Endothelial cell of umbilical vein (primary cell): ENCODE measurements at regions not wholly inside any gene's neighbourhood (a gene's known extent, or its start where the extent isn't known, plus 50 kb on each side); places are given as distances from the start of the nearest gene placed in this dataset.

Source experiments
- BruUV-seq: library from RNA; stranded (reverse); fragments of 400-500 nt; replicated peaks from 2 replicates; lab custom pipeline; 2021; lab: Mats Ljungman, UMichigan
- CTCF ChIA-PET: fragments of 300-600, 350-600 bp; sonication (Branson Sonifier 250); formaldehyde crosslinking; loops from one replicate; lab custom pipeline; 2021; ENCODE audit warnings: antibody characterized with exemption, inconsistent platforms; lab: Charles Lee
- POLR2A ChIA-PET: fragments of 300-600, 350-600 bp; sonication (Branson Sonifier 250); formaldehyde crosslinking; loops from one replicate; lab custom pipeline; 2021; ENCODE audit warnings: antibody characterized with exemption, inconsistent platforms; lab: Charles Lee
- DNase-seq: peaks from one replicate; pipeline ENCODE4 v3.0.0-alpha.2; 2011; ENCODE audit warnings: low read depth, low spot score
- FAIRE-seq: peaks from 2 replicates; lab custom pipeline; 2011; peaks lifted over from hg19 to GRCh38; lab: Jason Lieb, UNC
- H2AFZ ChIP-seq: 2 replicates; pipeline ENCODE4 v1.6.0; 2012; ENCODE audit warnings: low read depth, low read length, control low read depth, inconsistent platforms
- H3K27ac ChIP-seq: 2 replicates; pipeline ENCODE4 v1.5.1; 2011; ENCODE audit warnings: low read depth, mild to moderate bottlenecking, control low read depth, low read length, moderate library complexity; ENCODE audit not compliant: insufficient read depth
- H3K27me3 ChIP-seq, 2 experiments: 2 replicates each; pipeline versions ENCODE4 v1.6.0 to v1.6.1; 2011; ENCODE audit warnings: low read length in 2 of 2, mixed read lengths in 1 of 2; ENCODE audit not compliant: control insufficient read depth in 2 of 2, insufficient read depth in 2 of 2
- H3K36me3 ChIP-seq, 2 experiments: 2 replicates in 1 of 2; 3 replicates in 1 of 2; pipeline ENCODE4 v1.5.1; 2011; ENCODE audit warnings: low read length in 2 of 2, mild to moderate bottlenecking in 1 of 2, moderate library complexity in 1 of 2; ENCODE audit not compliant: control insufficient read depth in 2 of 2, insufficient read depth in 2 of 2; ENCODE audit errors: extremely low read depth in 1 of 2
- H3K4me1 ChIP-seq: 3 replicates; pipeline ENCODE4 v1.5.1; 2011; ENCODE audit warnings: mild to moderate bottlenecking, low read length; ENCODE audit not compliant: control insufficient read depth, insufficient read depth; ENCODE audit errors: extremely low read depth
- H3K4me2 ChIP-seq: 2 replicates; pipeline ENCODE4 v1.6.1; 2011; ENCODE audit warnings: low read length, control low read depth, mixed read lengths; ENCODE audit not compliant: insufficient read depth
- H3K4me3 ChIP-seq, 3 experiments: fragments of 200-600 bp in 1 of 3; sonication (generic), shearing (Covaris generic) in 1 of 3; replicated peaks in 1 of 3; 2 replicates each; pipeline ENCODE4 v1.5.1; 2011 to 2016; ENCODE audit warnings: control low read depth in 3 of 3, low read length in 3 of 3, mild to moderate bottlenecking in 2 of 3, inconsistent platforms in 1 of 3, low read depth in 1 of 3, moderate library complexity in 1 of 3; ENCODE audit not compliant: insufficient read depth in 1 of 3
- H3K79me2 ChIP-seq: 2 replicates; pipeline ENCODE4 v1.6.0; 2012; ENCODE audit warnings: low read length, inconsistent platforms; ENCODE audit not compliant: control insufficient read depth, insufficient read depth
- H3K9ac ChIP-seq: replicated peaks from 2 replicates; pipeline ENCODE3; 2011; ENCODE audit warnings: low read length, control low read depth; ENCODE audit not compliant: insufficient read depth; ENCODE audit errors: extremely low read depth
- H3K9me1 ChIP-seq: replicated peaks from 3 replicates; pipeline ENCODE4 v1.6.0; 2011; ENCODE audit warnings: mild to moderate bottlenecking, low read length; ENCODE audit not compliant: control insufficient read depth, insufficient read depth; ENCODE audit errors: extremely low read depth
- H3K9me3 ChIP-seq: replicated peaks from 2 replicates; pipeline ENCODE4 v1.5.1; 2012; ENCODE audit warnings: low read length, inconsistent platforms; ENCODE audit not compliant: control insufficient read depth, insufficient read depth
- H4K20me1 ChIP-seq: replicated peaks from 2 replicates; pipeline ENCODE3; 2011; ENCODE audit warnings: mild to moderate bottlenecking, low read length; ENCODE audit not compliant: control insufficient read depth, insufficient read depth; ENCODE audit errors: extremely low read depth
- CTCF ChIP-seq, 2 donors: IDR thresholded peaks; 1 replicate in 1 of 2; 2 replicates in 1 of 2; pipeline ENCODE4 v1.5.1; 2011; ENCODE audit warnings: low read length in 2 of 2, mild to moderate bottlenecking in 2 of 2, moderate library complexity in 2 of 2, control low read depth in 1 of 2, inconsistent platforms in 1 of 2, low read depth in 1 of 2; ENCODE audit not compliant: insufficient read depth in 1 of 2; ENCODE audit errors: extremely low read depth in 1 of 2
- EZH2 ChIP-seq: IDR thresholded peaks from 2 replicates; pipeline ENCODE4 v1.6.1; 2012; ENCODE audit warnings: borderline replicate concordance, low read depth, mild to moderate bottlenecking, moderate library complexity, low read length, inconsistent platforms; ENCODE audit not compliant: severe bottlenecking
- FOS ChIP-seq: IDR thresholded peaks from 2 replicates; pipeline ENCODE4 v1.6.1; 2011; ENCODE audit warnings: mild to moderate bottlenecking, low read length, moderate library complexity, borderline replicate concordance; ENCODE audit not compliant: insufficient read depth
- GATA2 ChIP-seq: IDR thresholded peaks from 2 replicates; pipeline ENCODE4 v1.7.0; 2011; ENCODE audit warnings: low read depth, mild to moderate bottlenecking, moderate library complexity, mixed read lengths, low read length; ENCODE audit not compliant: insufficient read length, insufficient read depth
- JUN ChIP-seq: IDR thresholded peaks from 2 replicates; pipeline ENCODE4 v1.6.1; 2011; ENCODE audit warnings: borderline replicate concordance, low read depth; ENCODE audit not compliant: insufficient read length, insufficient read depth
- MYC ChIP-seq: IDR thresholded peaks from one replicate; pipeline ENCODE4 v1.6.1; 2011; ENCODE audit warnings: mild to moderate bottlenecking, low read depth, low read length
- POLR2A ChIP-seq: IDR thresholded peaks from 2 replicates; pipeline ENCODE4 v1.6.1; 2012; ENCODE audit warnings: low read depth, mild to moderate bottlenecking, control low read depth, low read length
- POLR2AphosphoS5 ChIP-seq: IDR thresholded peaks from 2 replicates; pipeline ENCODE4 v1.6.1; 2012; ENCODE audit warnings: low read depth, mild to moderate bottlenecking, control low read depth, low read length, moderate library complexity; ENCODE audit not compliant: insufficient read depth
- dilution Hi-C: fragments of 300-500 bp; cut with MboI; formaldehyde crosslinking; loops from one replicate; pipeline ENCODE4 v1.15.0; 2019; ENCODE audit warnings: low sequenced_read_pairs; ENCODE audit not compliant: extremely low pct_ligation_motif_present
- intact Hi-C: fragments of 100-400 bp; cut with micrococcal nuclease; formaldehyde crosslinking; loops from one replicate; pipeline ENCODE4 v1.10.0; 2022
- TF ChIP-seq, protein P1 (sequence below): IDR thresholded peaks from 2 replicates; pipeline ENCODE4 v1.6.1; 2011; ENCODE audit not compliant: insufficient read depth, insufficient read length

GRCh38 chr11:13800901-13801300 lies 132.4 kb downstream of the FAR1 start:
- Histone ChIP-seq H3K9me3 (no peaks in the 10 kb centered on the region), H3K4me2 (no peak overlapping the region), H4K20me1 (no peaks in the 10 kb centered on the region), H3K9ac (no peak overlapping the region), H3K36me3 (no peaks in the 10 kb centered on the region), H3K4me3 (no peak overlapping the region), H3K9me1 (no peaks in the 10 kb centered on the region), H3K27ac (no peak overlapping the region), H3K27me3 (no peaks in the 10 kb centered on the region), H3K79me2 (no peaks in the 10 kb centered on the region), H3K4me1 (no peaks in the 10 kb centered on the region), H2AFZ (no peak overlapping the region)
- intact Hi-C loops: no loop called here
- DNase-seq: no peak
- BruUV-seq: no TSS peak
- TF ChIP-seq GATA2 (no peak), CTCF (IDR thresholded peaks at IDR 0.05; ENCODE audit: extremely low read depth in 1 of 2, insufficient read depth in 1 of 2, low read depth in 1 of 2, low read length in 2 of 2) (no peak), MYC (no peak), POLR2AphosphoS5 (no peak), POLR2A (no peak), EZH2 (no peak), JUN (no peak), FOS (no peak)
- TF ChIP-seq, protein P1, sequence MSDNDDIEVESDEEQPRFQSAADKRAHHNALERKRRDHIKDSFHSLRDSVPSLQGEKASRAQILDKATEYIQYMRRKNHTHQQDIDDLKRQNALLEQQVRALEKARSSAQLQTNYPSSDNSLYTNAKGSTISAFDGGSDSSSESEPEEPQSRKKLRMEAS: no peak
- CTCF ChIA-PET: no interaction called here
- FAIRE-seq: no peak
- POLR2A ChIA-PET: no interaction called here
- dilution Hi-C loops: no loop called here
